ENCODE measurements at regions not wholly inside any gene's neighbourhood (a gene's known extent, or its start where the extent isn't known, plus 50 kb on each side); places are given as distances from the start of the nearest gene placed in this dataset.

DNA sequence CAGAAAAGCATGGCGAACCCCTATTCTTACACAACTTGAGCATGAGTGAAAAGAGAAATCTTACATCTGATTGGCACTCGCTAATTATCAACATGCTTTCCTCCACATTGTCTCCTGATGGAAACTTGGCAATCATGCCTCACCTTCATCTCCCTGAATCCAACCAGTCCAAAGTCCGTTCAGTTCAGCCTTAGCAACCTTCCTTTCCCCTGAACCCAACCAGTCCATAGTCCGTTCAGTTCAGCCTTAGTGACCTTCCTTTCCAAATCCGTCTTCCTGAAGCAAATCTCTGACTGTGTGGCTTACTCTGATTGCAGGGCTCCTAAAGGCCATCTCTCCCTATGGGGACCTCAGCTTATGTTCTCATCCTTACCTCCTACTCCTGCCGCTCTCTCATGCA is 538.3 kb upstream of the CLINT1 start:
- no peak for DNase-seq

- no peak for DNase-seq
These were observed 535.2 kb upstream of the CLINT1 start for GRCh38 chr5:158394102-158394501.

DNA sequence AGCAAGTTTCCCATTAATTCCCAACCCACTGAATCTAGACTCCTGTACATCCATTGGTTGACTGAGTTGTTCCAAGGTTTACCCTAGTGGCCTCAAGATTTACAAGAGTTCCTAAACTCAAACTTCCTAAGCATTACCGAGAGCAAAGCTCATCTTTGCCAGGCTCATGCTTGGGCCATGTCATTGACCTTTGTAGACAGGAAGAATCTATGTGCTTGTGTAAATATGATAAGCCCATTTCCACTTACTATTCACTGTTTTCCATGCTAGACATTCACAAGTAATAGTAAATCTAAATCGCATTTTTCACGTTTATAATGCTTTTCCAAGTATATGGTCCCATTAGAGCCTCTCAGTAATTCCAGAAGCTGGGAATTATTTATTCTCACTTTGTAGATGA is 534.5 kb upstream of the CLINT1 start:
- DNase-seq = no peak

- DNase-seq = no peak
These were observed 533.8 kb upstream of the CLINT1 start for GRCh38 chr5:158392753-158393152.

GRCh38 chr5:158390577-158390976 is 531.6 kb upstream of the CLINT1 start:
- peak; percentile 90 for DNase-seq

DNA sequence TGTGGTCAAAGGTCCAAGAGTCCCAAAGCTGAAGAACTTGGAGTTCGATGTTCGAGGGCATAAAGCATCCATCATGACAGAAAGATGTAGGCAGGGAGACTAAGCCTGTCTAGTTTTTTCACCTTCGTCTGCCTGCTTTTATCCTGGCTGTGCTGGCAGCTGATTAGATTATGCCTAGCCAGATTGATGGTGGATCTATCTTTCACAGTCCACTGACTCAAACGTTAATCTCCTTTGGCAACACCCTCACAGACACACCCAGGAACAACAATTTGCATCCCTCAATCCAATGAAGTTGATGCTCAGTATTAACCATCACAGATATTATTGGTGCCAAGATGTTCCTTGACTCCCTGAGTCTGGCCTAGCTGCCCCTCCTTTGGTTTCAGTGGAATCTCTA is 530.8 kb upstream of the CLINT1 start:
- no peak for DNase-seq

DNA sequence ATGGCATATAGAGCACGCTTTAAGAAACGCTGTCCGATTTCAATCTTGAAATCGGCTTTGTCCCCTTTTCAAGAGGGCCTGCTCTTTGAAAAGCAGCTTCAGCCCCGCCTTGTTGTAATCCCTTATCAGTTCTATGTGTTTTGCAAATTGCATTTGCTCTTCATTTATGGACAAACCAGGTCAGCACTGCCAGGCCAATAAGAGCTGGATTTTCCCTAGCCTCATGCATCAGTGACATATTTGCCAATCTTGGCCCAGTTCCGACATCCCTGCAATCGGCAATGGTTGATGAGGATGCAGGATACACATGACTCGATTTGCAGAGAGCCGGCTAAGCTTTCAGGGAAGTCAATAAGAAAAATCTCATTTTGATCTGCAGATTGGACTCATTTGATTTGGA is 529.1 kb upstream of the CLINT1 start:
- DNase-seq = no peak

DNA sequence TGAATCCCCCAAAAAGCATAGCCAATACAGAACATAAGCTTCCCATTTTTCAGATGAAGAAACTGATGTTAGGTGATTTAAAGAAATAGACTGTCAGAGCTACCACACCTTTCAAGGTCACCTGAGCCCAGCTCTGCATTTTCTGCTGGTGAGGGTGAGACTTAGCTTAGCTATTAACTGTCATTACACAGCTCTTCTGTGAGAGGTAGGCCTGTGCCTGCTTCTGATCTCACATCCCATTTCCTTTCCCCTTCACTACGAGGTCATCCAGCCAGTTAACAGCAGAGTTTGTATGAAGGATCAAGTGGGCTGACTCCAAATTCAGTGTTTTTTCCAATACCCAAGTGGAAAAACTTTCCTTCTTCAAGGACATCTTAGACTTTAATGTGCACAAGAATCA is 528.6 kb upstream of the CLINT1 start:
- DNase-seq = no peak

DNA sequence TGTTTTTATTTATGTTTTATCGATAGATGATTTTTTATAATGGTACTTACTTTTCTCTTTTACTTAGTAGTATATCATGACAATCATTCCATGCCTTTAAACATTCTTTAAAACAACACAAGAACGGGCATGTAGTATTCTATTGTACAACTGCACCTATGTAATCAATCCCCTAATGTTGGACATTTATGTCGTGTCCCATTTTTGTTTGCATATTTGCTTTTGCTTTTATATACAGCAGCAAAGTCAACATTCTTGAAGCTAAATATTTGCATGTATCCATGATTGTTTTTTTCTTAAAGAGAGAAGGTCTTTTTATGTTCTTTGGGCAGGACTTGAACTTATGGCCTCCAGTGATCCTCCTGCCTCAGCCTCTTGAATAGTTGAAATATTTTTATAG is 527.0 kb upstream of the CLINT1 start:
- DNase-seq = no peak

DNA sequence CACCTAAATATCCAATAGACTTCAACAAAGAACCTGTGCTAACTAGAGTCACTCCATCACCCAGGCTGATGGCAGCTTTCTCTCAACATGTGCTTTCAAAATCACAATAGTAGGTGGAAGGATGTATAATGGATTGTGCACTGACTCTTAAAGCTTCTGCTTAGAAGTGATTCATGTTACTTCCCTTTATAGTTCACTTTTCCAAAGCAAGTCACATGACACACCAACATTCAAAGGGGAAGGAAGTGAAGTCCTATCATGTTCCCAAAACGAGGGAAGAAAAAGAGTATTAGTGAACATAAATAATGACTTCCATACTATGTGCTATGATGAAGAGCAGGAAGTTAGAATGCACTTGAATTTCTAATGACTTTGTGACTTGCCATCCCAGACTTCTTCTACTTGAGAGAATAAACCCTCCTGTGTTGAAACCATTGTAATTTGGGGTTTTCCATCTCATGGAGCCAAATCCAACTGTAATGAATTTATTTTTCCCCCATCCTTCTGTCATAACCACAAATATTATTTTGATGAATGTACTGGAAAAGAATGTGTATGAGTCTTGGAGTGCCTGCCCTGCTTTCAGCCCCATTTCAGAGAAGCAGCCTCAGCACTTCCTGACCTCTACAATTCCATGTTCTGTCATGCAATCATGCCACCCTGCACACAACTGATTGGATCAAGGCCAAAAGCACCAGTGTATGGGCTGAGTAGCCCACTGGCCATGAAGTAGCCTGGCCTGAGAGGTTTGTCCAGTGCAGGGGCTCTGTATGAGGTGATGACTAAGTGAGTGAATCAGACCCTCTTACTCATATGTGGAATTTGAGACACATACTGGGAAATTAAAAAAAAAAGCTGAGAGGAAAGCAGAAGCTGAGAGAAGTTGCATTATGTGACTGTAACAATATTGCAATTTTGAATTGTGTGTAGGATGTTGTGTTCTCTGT is 525.9 kb upstream of the CLINT1 start:
- DNase-seq = peak; percentile 99

- DNase-seq = no peak
These were observed 524.5 kb upstream of the CLINT1 start for GRCh38 chr5:158383486-158383885.

DNA sequence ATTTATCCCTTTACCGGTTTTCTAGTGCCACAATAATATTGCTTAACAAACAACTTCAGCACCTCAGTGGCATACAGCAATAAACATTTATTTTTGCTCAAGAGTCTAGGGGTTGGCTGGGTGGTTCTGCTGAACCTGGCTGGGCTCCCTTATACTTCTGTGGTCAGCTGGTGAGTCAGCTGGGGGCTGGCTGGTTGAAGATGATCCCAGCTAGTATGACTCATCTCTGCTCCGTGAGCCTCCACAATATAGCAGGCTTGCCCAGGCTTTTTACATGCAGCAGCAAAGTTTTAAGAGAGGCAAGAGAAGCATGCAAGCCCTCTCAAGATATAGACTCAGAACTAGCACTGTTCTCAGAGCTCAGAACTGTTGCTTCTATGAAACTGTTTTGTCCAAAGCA is 523.5 kb upstream of the CLINT1 start:
- peak; percentile 97 for DNase-seq

- DNase-seq = no peak
These were observed 522.7 kb upstream of the CLINT1 start for GRCh38 chr5:158381614-158382160.

GRCh38 chr5:158380661-158381060 is 521.7 kb upstream of the CLINT1 start:
- DNase-seq = no peak

DNA sequence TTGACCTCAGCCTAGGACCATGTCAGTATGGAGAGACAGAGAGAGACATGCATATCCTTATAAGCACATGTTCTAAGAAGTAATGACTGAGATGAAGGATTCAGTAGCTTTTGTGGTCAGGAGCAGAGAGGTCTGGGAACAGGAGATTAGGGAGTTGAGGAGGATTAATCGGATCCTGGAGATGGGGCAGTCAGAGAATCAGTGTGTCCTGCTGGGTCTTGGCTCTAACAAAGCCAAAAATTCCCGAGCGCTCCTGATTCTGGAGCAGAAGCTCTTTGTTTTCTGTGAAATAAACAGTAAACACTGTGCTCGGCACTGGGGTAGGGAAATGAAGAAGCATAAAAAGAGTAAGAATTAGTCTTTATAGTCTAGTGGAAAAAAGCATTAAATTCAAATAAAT is 520.0 kb upstream of the CLINT1 start:
- DNase-seq = no peak

DNA sequence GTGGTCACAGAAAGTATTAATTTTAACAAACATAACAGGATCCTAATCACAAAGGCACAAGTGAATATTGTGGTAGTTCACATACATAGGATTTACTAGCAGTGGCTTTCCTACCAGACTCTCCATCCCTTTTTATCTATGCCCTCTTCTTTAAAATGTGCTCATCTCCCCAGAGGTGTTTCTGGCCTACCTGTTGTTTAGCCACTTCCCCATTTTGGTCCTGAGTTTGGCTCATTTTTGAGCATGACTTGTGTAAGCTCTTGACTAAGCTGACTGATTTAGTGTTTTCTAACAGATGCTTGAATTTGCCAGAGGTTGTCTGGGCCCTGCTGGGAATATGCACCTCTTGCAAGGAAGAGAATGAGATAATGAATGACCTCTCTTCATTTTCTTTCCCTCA is 517.7 kb upstream of the CLINT1 start:
- no peak for DNase-seq

GRCh38 chr5:158375531-158375930 is 516.6 kb upstream of the CLINT1 start:
- DNase-seq = no peak

GRCh38 chr5:158373608-158374395 is 514.9 kb upstream of the CLINT1 start:
- DNase-seq = no peak

DNA sequence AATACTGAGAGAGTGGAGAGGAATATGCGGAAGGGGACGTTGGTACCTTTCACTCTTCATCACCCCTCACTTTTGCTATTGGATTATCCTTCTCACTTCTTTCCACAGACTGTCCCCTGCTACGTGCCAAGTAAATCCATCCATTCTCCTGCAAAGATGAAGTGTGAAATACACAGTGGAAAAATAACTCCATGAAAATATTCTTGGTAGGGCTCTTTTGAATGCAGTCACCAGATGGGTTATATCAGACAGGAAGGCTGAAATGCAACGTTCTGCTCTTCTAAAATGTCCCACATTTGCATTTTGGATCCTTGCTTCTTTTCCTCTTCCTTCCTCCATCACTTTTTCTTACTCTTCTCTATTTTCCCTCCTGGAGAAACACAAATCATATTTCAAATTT is 510.3 kb upstream of the CLINT1 start:
- DNase-seq = no peak

GRCh38 chr5:158368686-158369085 is 509.7 kb upstream of the CLINT1 start:
- DNase-seq = no peak

DNA sequence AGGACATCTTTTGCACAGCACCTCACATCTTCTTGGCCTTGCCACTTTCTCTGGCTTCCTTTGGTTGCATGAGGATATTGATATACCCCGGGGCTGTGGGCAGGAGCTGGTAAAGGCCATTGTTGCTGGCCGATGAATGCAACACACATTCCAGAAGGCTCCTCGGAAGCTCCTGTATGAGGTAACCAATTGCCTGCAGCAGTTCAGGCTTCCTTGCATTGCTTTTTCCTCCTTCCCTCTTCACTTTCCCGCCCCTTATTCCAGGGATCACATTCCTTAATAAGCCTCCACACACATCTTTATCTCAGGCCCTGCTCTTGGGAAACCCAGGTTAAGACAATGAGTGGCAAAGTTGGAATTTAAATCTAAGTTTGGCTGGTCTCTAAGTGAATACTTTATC is 505.4 kb upstream of the CLINT1 start:
- no peak for DNase-seq

DNA sequence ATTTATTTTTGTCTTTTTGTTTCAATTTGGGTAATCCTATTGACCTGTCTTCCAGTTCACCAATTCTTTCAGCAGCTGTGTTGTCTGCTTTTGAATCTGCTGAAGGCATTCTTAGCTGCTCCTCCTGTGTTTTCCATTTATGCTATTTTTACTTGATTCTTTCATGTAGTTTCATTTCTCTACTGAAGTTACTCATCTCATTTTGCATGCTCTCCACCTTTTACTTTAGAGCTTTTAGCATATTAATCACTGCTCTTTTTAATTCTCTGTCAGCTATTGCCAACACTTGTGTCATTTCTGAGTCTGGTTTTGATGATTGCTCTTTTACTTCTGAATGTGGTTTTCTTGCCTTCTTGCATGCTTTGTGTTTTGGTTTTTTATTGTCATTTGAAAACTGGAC is 496.0 kb upstream of the CLINT1 start:
- DNase-seq = peak; percentile 4

DNA sequence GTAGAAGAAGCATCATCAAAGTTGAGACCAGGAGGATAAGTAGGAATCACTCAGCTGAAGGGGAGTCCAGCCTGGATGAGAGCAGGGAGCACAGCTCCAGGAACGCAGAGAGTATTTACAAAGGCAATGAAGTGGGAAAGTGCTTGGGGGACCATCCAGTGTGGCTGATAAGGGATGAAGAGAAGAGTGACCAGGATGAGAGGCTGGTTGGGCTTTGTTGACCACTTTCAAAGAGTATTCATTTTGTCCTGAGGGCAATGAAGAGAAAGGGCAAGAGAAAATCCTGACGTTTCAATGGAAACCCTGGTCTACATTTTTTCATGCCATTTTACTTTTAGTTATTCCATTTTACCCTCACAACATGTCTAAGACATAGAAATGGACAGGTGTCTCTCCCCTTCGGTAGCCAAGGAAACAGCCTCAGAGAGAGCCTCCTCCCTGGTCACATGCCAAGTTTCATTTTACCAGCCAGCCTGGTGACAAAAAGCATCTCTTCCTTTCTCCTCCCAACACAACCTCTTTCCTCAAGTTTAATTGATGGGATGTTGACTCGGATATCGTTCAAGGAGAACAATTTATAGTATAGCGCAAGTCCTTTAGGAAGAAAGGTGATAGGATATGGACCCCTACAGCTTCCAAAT is 492.7 kb upstream of the CLINT1 start:
- no peak for DNase-seq
